WERI-Rb-1 (cell line): ENCODE measurements at regions not wholly inside any gene's neighbourhood (a gene's known extent, or its start where the extent isn't known, plus 50 kb on each side); places are given as distances from the start of the nearest gene placed in this dataset.

Experiments
- DNase-seq: peaks from one replicate; pipeline ENCODE4 v3.0.0-alpha.2; 2020
- H3K27ac ChIP-seq: fragments of 250-450 bp; sonication (Bioruptor Pico); 2 replicates; pipeline ENCODE4 v1.5.1; 2020; ENCODE audit warnings: mild to moderate bottlenecking, moderate library complexity
- H3K27me3 ChIP-seq: fragments of 250-450 bp; sonication (Bioruptor Pico); 2 replicates; pipeline ENCODE4 v1.5.1; 2021; ENCODE audit warnings: mild to moderate bottlenecking, low read depth, moderate library complexity; ENCODE audit not compliant: insufficient read depth, severe bottlenecking
- H3K36me3 ChIP-seq: fragments of 250-450 bp; sonication (Bioruptor Pico); 2 replicates; pipeline ENCODE4 v1.5.1; 2020; ENCODE audit warnings: mild to moderate bottlenecking, moderate library complexity
- H3K4me3 ChIP-seq: 2 replicates; pipeline ENCODE4 v1.5.1; 2011; ENCODE audit warnings: low read depth, mild to moderate bottlenecking, control low read depth, low read length
- H3K9me3 ChIP-seq: fragments of 250-450 bp; sonication (Bioruptor Pico); 2 replicates; pipeline ENCODE4 v1.5.1; 2021; ENCODE audit warnings: mild to moderate bottlenecking, moderate library complexity; ENCODE audit not compliant: severe bottlenecking
- TF ChIP-seq, protein P1 (sequence below): IDR thresholded peaks from 2 replicates; pipeline ENCODE4 v1.5.1; 2011; ENCODE audit warnings: low read depth, mild to moderate bottlenecking, control low read depth, inconsistent platforms, low read length

DNA sequence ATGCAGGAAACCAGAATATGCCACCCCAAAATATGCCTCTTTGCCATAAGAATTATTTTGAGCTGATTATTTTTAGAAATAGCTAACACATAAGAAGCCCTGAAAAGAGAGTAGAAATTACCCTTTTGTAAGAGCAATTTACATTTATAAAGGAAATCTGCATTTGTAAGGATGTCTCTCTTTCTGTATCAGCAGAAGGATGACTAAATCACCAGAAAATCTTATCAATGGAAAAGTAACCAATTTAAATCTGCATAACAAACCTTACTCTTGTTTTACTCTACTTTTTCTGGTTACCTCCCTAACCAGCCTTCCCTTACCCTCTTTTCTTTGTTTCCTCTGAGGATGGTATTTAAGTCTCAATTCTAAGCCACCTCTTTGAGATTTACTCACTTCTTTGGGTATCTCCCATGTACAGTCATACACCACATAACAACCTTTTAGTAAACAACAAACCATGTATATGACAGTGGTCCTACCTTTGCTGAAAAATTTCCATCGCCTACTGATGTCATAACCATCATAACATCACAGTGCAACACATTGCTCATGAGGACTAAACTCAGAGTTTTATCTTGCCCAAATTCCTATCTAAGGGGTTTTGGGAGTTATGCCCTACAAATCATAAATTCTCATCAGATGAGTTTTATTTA, 126.6 kb upstream of the PLPPR4 start:
- Histone ChIP-seq H3K36me3 (no peaks in the 10 kb centered on the region), H3K27ac (no peak overlapping the region), H3K27me3 (no peaks in the 10 kb centered on the region), H3K9me3 (no peaks in the 10 kb centered on the region), H3K4me3 (no peak overlapping the region)
- no peak for DNase-seq
- TF ChIP-seq, protein P1, sequence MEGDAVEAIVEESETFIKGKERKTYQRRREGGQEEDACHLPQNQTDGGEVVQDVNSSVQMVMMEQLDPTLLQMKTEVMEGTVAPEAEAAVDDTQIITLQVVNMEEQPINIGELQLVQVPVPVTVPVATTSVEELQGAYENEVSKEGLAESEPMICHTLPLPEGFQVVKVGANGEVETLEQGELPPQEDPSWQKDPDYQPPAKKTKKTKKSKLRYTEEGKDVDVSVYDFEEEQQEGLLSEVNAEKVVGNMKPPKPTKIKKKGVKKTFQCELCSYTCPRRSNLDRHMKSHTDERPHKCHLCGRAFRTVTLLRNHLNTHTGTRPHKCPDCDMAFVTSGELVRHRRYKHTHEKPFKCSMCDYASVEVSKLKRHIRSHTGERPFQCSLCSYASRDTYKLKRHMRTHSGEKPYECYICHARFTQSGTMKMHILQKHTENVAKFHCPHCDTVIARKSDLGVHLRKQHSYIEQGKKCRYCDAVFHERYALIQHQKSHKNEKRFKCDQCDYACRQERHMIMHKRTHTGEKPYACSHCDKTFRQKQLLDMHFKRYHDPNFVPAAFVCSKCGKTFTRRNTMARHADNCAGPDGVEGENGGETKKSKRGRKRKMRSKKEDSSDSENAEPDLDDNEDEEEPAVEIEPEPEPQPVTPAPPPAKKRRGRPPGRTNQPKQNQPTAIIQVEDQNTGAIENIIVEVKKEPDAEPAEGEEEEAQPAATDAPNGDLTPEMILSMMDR = no peak

DNA sequence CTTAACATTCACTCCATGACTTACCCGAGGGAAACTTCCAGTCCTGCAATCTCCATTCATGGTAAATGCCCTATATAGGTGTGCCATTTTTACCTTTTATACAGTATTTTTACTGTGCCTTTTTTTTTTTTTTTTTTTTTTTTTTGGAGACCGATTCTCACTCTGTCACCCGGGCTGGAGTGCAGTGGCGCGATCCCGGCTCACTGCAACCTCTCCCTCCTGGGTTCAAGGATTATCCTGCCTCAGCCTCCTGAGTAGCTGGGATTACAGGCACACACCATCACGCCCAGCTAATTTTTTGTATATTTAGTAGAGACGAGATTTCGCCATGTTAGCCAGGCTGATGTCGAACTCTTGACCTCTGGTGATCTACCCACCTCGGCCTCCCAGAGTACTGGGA, 124.4 kb upstream of the PLPPR4 start:
- TF ChIP-seq, protein P1 = no peak
- no peak for DNase-seq
- no peaks in the 10 kb centered on the region for H3K9me3 ChIP-seq
- H3K27me3 ChIP-seq = no peaks in the 10 kb centered on the region
- H3K4me3 ChIP-seq = no peak overlapping the region
- no peak overlapping the region for H3K27ac ChIP-seq
- no peaks in the 10 kb centered on the region for H3K36me3 ChIP-seq

GRCh38 chr1:99146129-99146848, 118.0 kb upstream of the PLPPR4 start:
- DNase-seq = no peak
- H3K27ac ChIP-seq = no peak overlapping the region

DNA sequence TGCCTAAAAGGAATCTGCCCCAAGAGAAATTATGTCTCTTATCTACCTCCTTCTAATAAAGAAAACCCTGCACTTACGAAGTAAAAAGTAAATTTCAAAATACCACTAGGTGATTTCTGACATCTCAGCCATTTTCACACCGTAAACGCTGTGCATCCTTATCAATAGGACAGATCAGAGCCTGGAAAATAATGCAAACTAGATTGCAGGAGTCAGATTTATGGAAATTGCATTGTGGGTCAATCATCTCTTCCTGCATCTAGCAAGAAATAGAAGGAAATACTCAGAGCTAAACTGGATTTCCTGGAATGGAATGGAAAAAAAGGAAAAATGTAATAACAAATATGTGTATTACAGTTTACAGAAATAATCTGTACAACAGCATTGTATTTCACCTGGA, 114.3 kb upstream of the PLPPR4 start:
- Histone ChIP-seq H3K36me3 (no peaks in the 10 kb centered on the region), H3K4me3 (no peak overlapping the region), H3K9me3 (no peaks in the 10 kb centered on the region), H3K27ac (no peak overlapping the region), H3K27me3 (no peaks in the 10 kb centered on the region)
- TF ChIP-seq, protein P1 = no peak
- no peak for DNase-seq

More at GRCh38 chr1:99146129-99146848, 118.0 kb upstream of the PLPPR4 start:
- H3K4me3 ChIP-seq = no peak overlapping the region
- TF ChIP-seq, protein P1 = no peak
- no peaks in the 10 kb centered on the region for H3K9me3 ChIP-seq
- no peaks in the 10 kb centered on the region for H3K27me3 ChIP-seq
- no peaks in the 10 kb centered on the region for H3K36me3 ChIP-seq

- TF ChIP-seq, protein P1 = no peak
- no peak overlapping the region for H3K4me3 ChIP-seq
- no peak for DNase-seq
- H3K27ac ChIP-seq = no peak overlapping the region
- H3K27me3 ChIP-seq = no peaks in the 10 kb centered on the region
- H3K9me3 ChIP-seq = no peaks in the 10 kb centered on the region
- no peaks in the 10 kb centered on the region for H3K36me3 ChIP-seq
Observed at GRCh38 chr1:99152132-99152531, 112.2 kb upstream of the PLPPR4 start.

- DNase-seq = no peak
- Histone ChIP-seq H3K9me3 (no peaks in the 10 kb centered on the region), H3K36me3 (no peaks in the 10 kb centered on the region), H3K4me3 (no peak overlapping the region), H3K27ac (no peak overlapping the region), H3K27me3 (no peaks in the 10 kb centered on the region)
- TF ChIP-seq, protein P1 = no peak
Observed at GRCh38 chr1:99163671-99164070, 100.6 kb upstream of the PLPPR4 start.
